H1 (cell line): ENCODE measurements at regions not wholly inside any gene's neighbourhood (a gene's known extent, or its start where the extent isn't known, plus 50 kb on each side); places are given as distances from the start of the nearest gene placed in this dataset.

ENCODE experiments used
- CTCF ChIA-PET: fragments of 300-600 bp; sonication (Branson Sonifier 250); formaldehyde crosslinking; loops from one replicate; lab custom pipeline; 2021; ENCODE audit not compliant: partially characterized antibody; lab: Charles Lee
- POLR2A ChIA-PET: fragments of 300-600 bp; sonication (Branson Sonifier 250); formaldehyde crosslinking; loops from one replicate; lab custom pipeline; 2021; ENCODE audit warnings: inconsistent platforms; ENCODE audit not compliant: partially characterized antibody; lab: Charles Lee
- DNase-seq, 2 experiments: peaks; one replicate each; pipeline versions ENCODE4 v3.0.0 to v3.0.0-alpha.2; 2010 to 2022; ENCODE audit warnings: low spot score in 2 of 2, low read depth in 1 of 2, mixed read lengths in 1 of 2
- FAIRE-seq: peaks from 2 replicates; lab custom pipeline; 2011; peaks lifted over from hg19 to GRCh38; lab: Jason Lieb, UNC
- H2AFZ ChIP-seq: 2 replicates; pipeline ENCODE4 v1.8.1; 2012; ENCODE audit warnings: low read length, inconsistent platforms
- H2AK5ac ChIP-seq: 2 replicates; pipeline ENCODE4 v1.6.1; 2013; ENCODE audit warnings: low read depth, low read length
- H2BK120ac ChIP-seq: replicated peaks from 2 replicates; pipeline ENCODE3; 2013; ENCODE audit warnings: low read depth, low read length, inconsistent platforms
- H2BK12ac ChIP-seq: 2 replicates; pipeline ENCODE4 v1.6.1; 2013; ENCODE audit warnings: low read depth, low read length
- H2BK15ac ChIP-seq: 2 replicates; pipeline ENCODE4 v1.6.1; 2013; ENCODE audit warnings: low read length
- H2BK20ac ChIP-seq: 2 replicates; pipeline ENCODE4 v1.6.1; 2013; ENCODE audit warnings: low read length
- H2BK5ac ChIP-seq: 2 replicates; pipeline ENCODE4 v1.6.1; 2013; ENCODE audit warnings: low read depth, low read length
- H3K14ac ChIP-seq: 2 replicates; pipeline ENCODE4 v1.6.1; 2013; ENCODE audit warnings: inconsistent platforms; ENCODE audit not compliant: insufficient read length
- H3K18ac ChIP-seq: 2 replicates; pipeline ENCODE4 v1.6.1; 2013; ENCODE audit warnings: low read length; ENCODE audit errors: extremely low read depth
- H3K23ac ChIP-seq: 2 replicates; pipeline ENCODE4 v1.6.1; 2013; ENCODE audit warnings: inconsistent platforms; ENCODE audit not compliant: insufficient read length
- H3K23me2 ChIP-seq: 2 replicates; pipeline ENCODE4 v1.6.1; 2013; ENCODE audit warnings: low read depth, low read length
- H3K27ac ChIP-seq: 2 replicates; pipeline ENCODE4 v1.6.1; 2011; ENCODE audit warnings: low read depth, low read length, inconsistent platforms
- H3K27me3 ChIP-seq, 4 experiments: replicated peaks in 1 of 4; 1 replicate in 1 of 4; 2 replicates in 3 of 4; pipeline versions ENCODE4 v1.6.1 to v1.8.1; 2011 to 2013; ENCODE audit warnings: low read length in 3 of 4, mild to moderate bottlenecking in 3 of 4, inconsistent platforms in 2 of 4, mixed read lengths in 2 of 4, moderate library complexity in 1 of 4; ENCODE audit not compliant: control insufficient read depth in 3 of 4, insufficient read depth in 3 of 4; ENCODE audit errors: extremely low read depth in 1 of 4
- H3K36me3 ChIP-seq, 4 experiments: 2 replicates each; pipeline versions ENCODE4 v1.6.1 to v1.8.1; 2011 to 2013; ENCODE audit warnings: mild to moderate bottlenecking in 4 of 4, low read length in 3 of 4, moderate library complexity in 2 of 4, control low read depth in 1 of 4, inconsistent platforms in 1 of 4; ENCODE audit not compliant: insufficient read depth in 4 of 4, control insufficient read depth in 2 of 4
- H3K4ac ChIP-seq: replicated peaks from 2 replicates; pipeline ENCODE3; 2013; ENCODE audit warnings: low read length, low read depth, mixed read lengths, inconsistent platforms; ENCODE audit not compliant: insufficient read length
- H3K4me1 ChIP-seq, 4 experiments: replicated peaks in 1 of 4; 1 replicate in 1 of 4; 2 replicates in 3 of 4; pipeline versions ENCODE4 v1.6.1 to v1.8.1; 2011 to 2013; ENCODE audit warnings: low read length in 3 of 4, inconsistent platforms in 2 of 4, mixed read lengths in 1 of 4; ENCODE audit not compliant: insufficient read depth in 4 of 4, control insufficient read depth in 3 of 4
- H3K4me2 ChIP-seq, 2 experiments: 2 replicates each; pipeline versions ENCODE4 v1.6.1 to v1.8.1; 2011 to 2013; ENCODE audit warnings: low read depth in 2 of 2, low read length in 2 of 2, control low read depth in 1 of 2, inconsistent platforms in 1 of 2, mild to moderate bottlenecking in 1 of 2; ENCODE audit not compliant: insufficient read depth in 1 of 2
- H3K4me3 ChIP-seq, 4 experiments: fragments of 200-600, 300-600 bp in 1 of 4; sonication (generic), shearing (Covaris generic), sonication (Bioruptor Twin) in 1 of 4; 2 replicates each; pipeline versions ENCODE4 v1.5.1 to v1.8.1; 2011 to 2016; ENCODE audit warnings: low read length in 4 of 4, low read depth in 3 of 4, control low read depth in 2 of 4, inconsistent platforms in 2 of 4, mild to moderate bottlenecking in 2 of 4, mixed read lengths in 1 of 4, moderate library complexity in 1 of 4; ENCODE audit not compliant: insufficient read depth in 2 of 4; ENCODE audit errors: extremely low read depth in 1 of 4
- H3K56ac ChIP-seq: replicated peaks from 2 replicates; pipeline ENCODE3; 2013; ENCODE audit warnings: low read depth, mild to moderate bottlenecking, mixed read lengths, low read length, inconsistent platforms; ENCODE audit not compliant: insufficient read length
- H3K79me1 ChIP-seq: 2 replicates; pipeline ENCODE4 v1.6.1; 2013; ENCODE audit warnings: low read depth, low read length, control low read depth
- H3K79me2 ChIP-seq, 2 experiments: 2 replicates each; pipeline versions ENCODE4 v1.6.1 to v1.8.1; 2012 to 2013; ENCODE audit warnings: low read length in 2 of 2, mild to moderate bottlenecking in 2 of 2, inconsistent platforms in 1 of 2; ENCODE audit not compliant: insufficient read depth in 2 of 2, control insufficient read depth in 1 of 2
- H3K9ac ChIP-seq, 4 experiments: replicated peaks in 1 of 4; 1 replicate in 1 of 4; 2 replicates in 3 of 4; pipeline versions ENCODE4 v1.6.1 to v1.8.1; 2011 to 2013; ENCODE audit warnings: low read depth in 3 of 4, low read length in 3 of 4, control low read depth in 2 of 4, mild to moderate bottlenecking in 2 of 4, moderate library complexity in 2 of 4, inconsistent platforms in 1 of 4; ENCODE audit errors: extremely low read depth in 1 of 4
- H3K9me3 ChIP-seq, 2 experiments: 2 replicates each; pipeline versions ENCODE4 v1.6.1 to v1.8.1; 2012 to 2013; ENCODE audit warnings: mild to moderate bottlenecking in 2 of 2, moderate library complexity in 2 of 2, control low read depth in 1 of 2, inconsistent platforms in 1 of 2, low read depth in 1 of 2, low read length in 1 of 2, mixed read lengths in 1 of 2; ENCODE audit not compliant: insufficient read depth in 2 of 2
- H4K20me1 ChIP-seq, 2 experiments: replicated peaks in 1 of 2; 2 replicates each; pipeline versions ENCODE3 to v1.8.1; 2011 to 2013; ENCODE audit warnings: inconsistent platforms in 2 of 2, low read length in 2 of 2, mild to moderate bottlenecking in 1 of 2; ENCODE audit not compliant: insufficient read depth in 2 of 2, control insufficient read depth in 1 of 2
- H4K5ac ChIP-seq: 2 replicates; pipeline ENCODE4 v1.6.1; 2013; ENCODE audit warnings: low read length, low read depth, mixed read lengths, inconsistent platforms; ENCODE audit not compliant: insufficient read length
- H4K8ac ChIP-seq: 2 replicates; pipeline ENCODE4 v1.8.0; 2013; ENCODE audit warnings: mild to moderate bottlenecking, moderate library complexity, low read length, inconsistent platforms; ENCODE audit not compliant: insufficient read depth; ENCODE audit errors: extremely low read depth
- H4K91ac ChIP-seq: replicated peaks from 2 replicates; pipeline ENCODE3; 2013; ENCODE audit warnings: low read length, mixed read lengths, inconsistent platforms; ENCODE audit not compliant: insufficient read length
- CHD1 ChIP-seq: IDR thresholded peaks from 2 replicates; pipeline ENCODE4 v1.6.1; 2012; ENCODE audit warnings: low read depth, low read length, improper control_type of control experiment
- CREB1 ChIP-seq: IDR thresholded peaks from 2 replicates; pipeline ENCODE4 v1.6.1; 2012; ENCODE audit warnings: inconsistent platforms
- EGR1 ChIP-seq: IDR thresholded peaks from 2 replicates; pipeline ENCODE4 v1.6.1; 2011; ENCODE audit warnings: low read depth, low read length, borderline replicate concordance
- POU5F1 ChIP-seq: IDR thresholded peaks from 2 replicates; pipeline ENCODE4 v1.6.1; 2011; ENCODE audit warnings: low read depth, mild to moderate bottlenecking, low read length, moderate library complexity
- RBBP5 ChIP-seq: IDR thresholded peaks from 2 replicates; pipeline ENCODE4 v1.7.1; 2012; ENCODE audit warnings: low read depth, mild to moderate bottlenecking, inconsistent platforms, low read length, moderate library complexity, borderline replicate concordance
- SP2 ChIP-seq: IDR thresholded peaks from 2 replicates; pipeline ENCODE4 v1.6.1; 2012; ENCODE audit warnings: mild to moderate bottlenecking, low read length, inconsistent platforms
- SUZ12 ChIP-seq: fragments of 200-600 bp; sonication (generic); IDR thresholded peaks from 2 replicates; pipeline ENCODE4 v1.6.1; 2012; ENCODE audit warnings: mild to moderate bottlenecking, inconsistent platforms, low read length, moderate library complexity, mixed read lengths
- TAF1 ChIP-seq: IDR thresholded peaks from 2 replicates; pipeline ENCODE4 v1.6.1; 2011; ENCODE audit warnings: mild to moderate bottlenecking, low read depth, low read length
- ZNF274 ChIP-seq: IDR thresholded peaks from 2 replicates; pipeline ENCODE4 v1.7.0; 2012; ENCODE audit warnings: low read length, borderline replicate concordance; ENCODE audit errors: extremely low read depth
- WGBS, 2 experiments: shearing (Covaris generic) in 1 of 2; methylation state at CpG; one replicate each; pipeline versions ENCODE4 v1.1.6 to v1.1.7; 2013 to 2015; ENCODE audit warnings: low lambda C conversion rate in 2 of 2, mixed read lengths in 2 of 2, inconsistent platforms in 1 of 2, low coverage in 1 of 2, missing lambda C conversion rate in 1 of 2; ENCODE audit not compliant: insufficient replicate concordance in 2 of 2, insufficient coverage in 1 of 2, insufficient read length in 1 of 2; ENCODE audit errors: extremely low coverage in 1 of 2, missing lambda C conversion rate in 1 of 2; 5-methylcytosine and 5-hydroxymethylcytosine counted together
- TF ChIP-seq, protein P1 (sequence below): IDR thresholded peaks from 2 replicates; pipeline ENCODE4 v1.6.1; 2011; ENCODE audit warnings: low read depth, mild to moderate bottlenecking, low read length; ENCODE audit not compliant: insufficient read depth
- TF ChIP-seq, protein P2 (sequence below): IDR thresholded peaks from 2 replicates; pipeline ENCODE4 v1.6.1; 2012; ENCODE audit warnings: inconsistent platforms

- Histone ChIP-seq H3K36me3 (peaks cover 0 to 5% (median 0%) of the 10 kb centered on the region in 4 experiments; a peak in 3 of 8 replicates), H3K27ac (peak overlapping the region; percentile 46; the same call in 1 of the 2 replicates), H2BK120ac (peak overlapping the region; percentile 87), H3K4me2 (no peak overlapping the region), H3K27me3 (no peaks in the 10 kb centered on the region), H4K8ac (no peak overlapping the region), H3K23me2 (no peaks in the 10 kb centered on the region), H3K4me3 (peak overlapping the region in 1 of 4 experiments; percentile 35; a peak in 1 of 8 replicates), H3K56ac (no peak overlapping the region), H2BK12ac (peak overlapping the region; percentile 53; the same call in 1 of the 2 replicates), H3K79me1 (no peaks in the 10 kb centered on the region), H2BK20ac (peak overlapping the region; percentile 53; the same call in 1 of the 2 replicates), H3K23ac (no peak overlapping the region), H3K9me3 (peaks cover 0 to 8% of the 10 kb centered on the region in 2 experiments; a peak in 1 of 4 replicates), H4K20me1 (no peaks in the 10 kb centered on the region), H3K14ac (no peak overlapping the region), H2BK5ac (peak overlapping the region; percentile 57; the same call in 1 of the 2 replicates), H2AK5ac (no peak overlapping the region), H3K79me2 (no peaks in the 10 kb centered on the region), H2AFZ (no peak overlapping the region), H4K91ac (peak overlapping the region; percentile 45), H3K9ac (no peak overlapping the region), H3K4me1 (peaks cover 0 to 24% (median 11%) of the 10 kb centered on the region in 4 experiments; a peak in 3 of 7 replicates), H3K18ac (peak overlapping the region; percentile 84), H2BK15ac (no peak overlapping the region), H3K4ac (peak overlapping the region; percentile 22), H4K5ac (peak overlapping the region; percentile 17)
- ChIA-PET POLR2A (interaction anchor here (1.2 kb wide), 1 partner anchor 10 kb away, joined by 3 read pairs; no protein-coding TSS in a partner anchor), CTCF (no interaction called here)
- 48% methylated on average over 12 of the region's 13 CpGs; no CpG with 5 or more reads in 1 of the 2 experiments for WGBS, 2 experiments
- FAIRE-seq (peak; percentile 93), DNase-seq (peak; percentile 76 to 90)
- TF ChIP-seq SP2, result 0 out of 2 replicates have a peak, but pooled peaks have one; percentile 19
- TF ChIP-seq ZNF274, result no peak
- TF ChIP-seq CHD1, result no peak
- TF ChIP-seq SUZ12, result no peak
- TF ChIP-seq, protein P1, sequence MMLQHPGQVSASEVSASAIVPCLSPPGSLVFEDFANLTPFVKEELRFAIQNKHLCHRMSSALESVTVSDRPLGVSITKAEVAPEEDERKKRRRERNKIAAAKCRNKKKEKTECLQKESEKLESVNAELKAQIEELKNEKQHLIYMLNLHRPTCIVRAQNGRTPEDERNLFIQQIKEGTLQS, result no peak
- TF ChIP-seq, protein P2, sequence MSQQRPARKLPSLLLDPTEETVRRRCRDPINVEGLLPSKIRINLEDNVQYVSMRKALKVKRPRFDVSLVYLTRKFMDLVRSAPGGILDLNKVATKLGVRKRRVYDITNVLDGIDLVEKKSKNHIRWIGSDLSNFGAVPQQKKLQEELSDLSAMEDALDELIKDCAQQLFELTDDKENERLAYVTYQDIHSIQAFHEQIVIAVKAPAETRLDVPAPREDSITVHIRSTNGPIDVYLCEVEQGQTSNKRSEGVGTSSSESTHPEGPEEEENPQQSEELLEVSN, result no peak
- no peak for TF ChIP-seq CREB1
- TF ChIP-seq POU5F1, result peak; percentile 91
- no peak for TF ChIP-seq EGR1
- TF ChIP-seq RBBP5, result no peak
- TF ChIP-seq TAF1, result no peak
Observed at GRCh38 chr5:126056851-126057622, 366.2 kb upstream of the GRAMD2B start.
